ENCODE measurements at regions not wholly inside any gene's neighbourhood (a gene's known extent, or its start where the extent isn't known, plus 50 kb on each side); places are given as distances from the start of the nearest gene placed in this dataset.

DNA sequence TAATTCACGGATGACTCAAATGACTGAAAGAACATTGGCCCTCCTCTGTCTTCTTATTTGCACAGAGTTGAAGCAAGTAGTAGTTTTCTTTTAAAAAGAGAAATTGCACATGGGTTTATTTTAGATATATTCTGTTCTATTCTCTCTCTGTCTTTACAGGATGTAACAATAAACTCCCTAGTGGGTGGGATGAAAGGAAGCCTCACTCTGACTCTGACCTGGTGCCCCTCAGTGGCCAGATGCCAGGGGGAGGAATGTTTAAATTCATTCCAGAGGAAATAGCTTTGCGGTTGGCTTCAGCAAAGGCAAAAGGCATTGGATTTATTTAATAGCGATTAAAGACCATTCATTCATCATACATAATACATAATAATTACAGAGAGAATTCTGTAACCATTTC, 156.4 kb upstream of the MTPN start:
- no peak for DNase-seq (ENCODE audit: low spot score)
- TF ChIP-seq, protein P1, sequence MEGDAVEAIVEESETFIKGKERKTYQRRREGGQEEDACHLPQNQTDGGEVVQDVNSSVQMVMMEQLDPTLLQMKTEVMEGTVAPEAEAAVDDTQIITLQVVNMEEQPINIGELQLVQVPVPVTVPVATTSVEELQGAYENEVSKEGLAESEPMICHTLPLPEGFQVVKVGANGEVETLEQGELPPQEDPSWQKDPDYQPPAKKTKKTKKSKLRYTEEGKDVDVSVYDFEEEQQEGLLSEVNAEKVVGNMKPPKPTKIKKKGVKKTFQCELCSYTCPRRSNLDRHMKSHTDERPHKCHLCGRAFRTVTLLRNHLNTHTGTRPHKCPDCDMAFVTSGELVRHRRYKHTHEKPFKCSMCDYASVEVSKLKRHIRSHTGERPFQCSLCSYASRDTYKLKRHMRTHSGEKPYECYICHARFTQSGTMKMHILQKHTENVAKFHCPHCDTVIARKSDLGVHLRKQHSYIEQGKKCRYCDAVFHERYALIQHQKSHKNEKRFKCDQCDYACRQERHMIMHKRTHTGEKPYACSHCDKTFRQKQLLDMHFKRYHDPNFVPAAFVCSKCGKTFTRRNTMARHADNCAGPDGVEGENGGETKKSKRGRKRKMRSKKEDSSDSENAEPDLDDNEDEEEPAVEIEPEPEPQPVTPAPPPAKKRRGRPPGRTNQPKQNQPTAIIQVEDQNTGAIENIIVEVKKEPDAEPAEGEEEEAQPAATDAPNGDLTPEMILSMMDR (IDR thresholded peaks at IDR 0.05), result no peak
- H3K4me1 ChIP-seq, result no peaks in the 10 kb centered on the region
- H3K36me3 ChIP-seq, result no peaks in the 10 kb centered on the region
- no peak overlapping the region for H3K4me3 ChIP-seq
- no peaks in the 10 kb centered on the region for H3K9me3 ChIP-seq
- no peak overlapping the region for H3K27ac ChIP-seq
- no peaks in the 10 kb centered on the region for H3K27me3 ChIP-seq

DNA sequence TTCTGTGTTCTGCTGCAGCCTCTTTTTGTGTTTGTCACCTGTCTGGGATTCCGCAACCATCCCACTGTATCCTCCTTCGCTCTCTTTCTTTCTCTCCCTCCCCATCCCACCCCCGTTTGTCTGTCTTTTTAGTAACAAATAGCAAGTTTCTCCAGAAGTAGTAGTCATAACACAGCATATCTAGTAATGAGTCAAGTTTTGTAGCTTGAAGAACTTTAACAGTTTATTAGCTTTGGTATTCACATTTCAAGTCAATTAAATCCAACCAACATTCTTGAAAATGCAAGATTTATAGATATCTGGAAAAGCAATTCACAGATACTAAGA, 154.1 kb upstream of the MTPN start:
- no peaks in the 10 kb centered on the region for H3K4me1 ChIP-seq
- no peaks in the 10 kb centered on the region for H3K36me3 ChIP-seq
- no peak overlapping the region for H3K4me3 ChIP-seq
- no peak overlapping the region for H3K27ac ChIP-seq
- H3K9me3 ChIP-seq, result no peaks in the 10 kb centered on the region
- no peaks in the 10 kb centered on the region for H3K27me3 ChIP-seq
- TF ChIP-seq, protein P1 (IDR thresholded peaks at IDR 0.05), result no peak
- no peak for DNase-seq (ENCODE audit: low spot score)

DNA sequence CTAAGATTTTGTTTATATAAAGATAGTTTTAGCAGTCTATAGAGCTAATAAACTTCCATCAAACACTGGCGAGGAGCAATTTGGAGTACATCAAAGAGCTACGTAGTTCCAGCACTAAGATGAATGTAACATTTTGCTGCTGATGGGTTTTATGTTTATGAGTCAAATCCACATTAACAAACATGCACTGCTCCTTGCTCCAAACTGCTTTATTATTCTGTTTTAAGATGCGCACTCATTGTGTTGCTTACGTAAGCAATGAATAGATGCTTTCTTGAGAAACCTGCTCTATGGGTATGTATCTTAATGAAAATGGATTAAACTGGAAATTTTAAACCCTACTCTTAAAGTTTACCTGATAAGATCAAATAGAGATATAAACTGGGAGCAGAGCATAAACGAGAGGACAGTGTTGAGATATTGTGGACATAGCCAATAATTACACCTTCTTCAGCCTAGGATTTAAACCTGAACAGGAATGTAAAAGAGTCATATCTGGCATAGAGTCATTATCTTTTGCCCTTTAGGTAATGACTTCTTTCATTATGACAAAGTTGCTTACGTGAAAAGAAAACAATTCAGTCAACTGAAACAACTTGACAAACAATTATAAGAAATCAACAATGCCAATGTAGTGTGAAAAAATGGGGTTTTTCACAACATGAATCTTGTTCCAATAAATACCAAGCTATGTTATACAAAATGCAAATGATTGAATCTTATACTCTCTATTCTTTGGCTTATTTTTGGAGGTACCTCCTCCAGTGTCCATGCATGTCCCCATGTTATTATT, 153.5 kb upstream of the MTPN start:
- no peaks in the 10 kb centered on the region for H3K4me1 ChIP-seq
- no peaks in the 10 kb centered on the region for H3K9me3 ChIP-seq
- no peaks in the 10 kb centered on the region for H3K36me3 ChIP-seq
- H3K27me3 ChIP-seq, result no peaks in the 10 kb centered on the region
- no peak for DNase-seq (ENCODE audit: low spot score)
- H3K27ac ChIP-seq, result no peak overlapping the region
- TF ChIP-seq, protein P1 (IDR thresholded peaks at IDR 0.05), result no peak
- H3K4me3 ChIP-seq, result no peak overlapping the region

DNA sequence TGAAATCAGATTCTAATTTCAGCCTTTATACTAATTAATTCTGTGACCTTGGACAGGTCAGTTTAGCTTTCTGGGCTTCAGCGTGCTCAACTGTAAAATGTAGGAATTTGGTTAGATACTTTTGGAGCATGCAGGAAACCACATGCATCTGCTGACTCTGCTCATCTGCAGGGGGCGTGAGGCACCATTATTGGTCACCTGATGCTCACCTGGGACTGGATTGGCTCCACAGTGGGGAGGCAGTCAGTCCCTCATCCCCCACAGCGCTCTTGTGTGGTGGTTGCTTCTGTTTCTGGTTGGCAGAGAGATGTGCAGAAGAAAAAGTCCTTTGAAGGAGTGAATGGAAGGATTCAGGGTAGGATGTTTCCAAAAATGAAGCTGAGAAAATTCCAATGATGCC, 150.9 kb upstream of the MTPN start:
- TF ChIP-seq, protein P1 (IDR thresholded peaks at IDR 0.05), result no peak
- no peak for DNase-seq (ENCODE audit: low spot score)
- Histone ChIP-seq H3K4me1 (no peaks in the 10 kb centered on the region), H3K27me3 (no peaks in the 10 kb centered on the region), H3K4me3 (no peak overlapping the region), H3K36me3 (no peaks in the 10 kb centered on the region), H3K27ac (no peak overlapping the region), H3K9me3 (no peaks in the 10 kb centered on the region)

DNA sequence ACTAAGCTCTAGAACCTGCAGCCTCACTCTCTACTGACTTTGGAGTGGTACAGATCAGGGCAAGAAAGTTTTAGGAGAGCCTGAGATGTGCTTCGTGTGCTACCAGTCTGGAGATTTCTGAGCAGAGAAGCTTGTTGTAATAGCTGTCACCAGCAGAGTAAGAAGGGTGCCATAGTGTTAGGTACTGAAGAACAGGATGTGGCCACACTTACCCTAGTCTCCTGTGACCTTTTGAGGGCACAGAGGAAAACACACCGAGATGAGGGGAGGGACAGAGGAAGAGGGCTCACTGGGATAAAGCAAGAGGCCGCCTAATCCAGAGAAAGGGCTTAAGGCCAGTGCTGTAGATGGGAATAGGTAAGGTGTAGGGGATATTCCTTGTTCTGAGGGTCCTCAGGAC, 146.2 kb upstream of the MTPN start:
- H3K27ac ChIP-seq, result no peak overlapping the region
- TF ChIP-seq, protein P1 (IDR thresholded peaks at IDR 0.05), result no peak
- H3K9me3 ChIP-seq, result no peaks in the 10 kb centered on the region
- no peaks in the 10 kb centered on the region for H3K4me1 ChIP-seq
- no peak for DNase-seq (ENCODE audit: low spot score)
- no peaks in the 10 kb centered on the region for H3K36me3 ChIP-seq
- H3K27me3 ChIP-seq, result no peaks in the 10 kb centered on the region
- H3K4me3 ChIP-seq, result no peak overlapping the region

DNA sequence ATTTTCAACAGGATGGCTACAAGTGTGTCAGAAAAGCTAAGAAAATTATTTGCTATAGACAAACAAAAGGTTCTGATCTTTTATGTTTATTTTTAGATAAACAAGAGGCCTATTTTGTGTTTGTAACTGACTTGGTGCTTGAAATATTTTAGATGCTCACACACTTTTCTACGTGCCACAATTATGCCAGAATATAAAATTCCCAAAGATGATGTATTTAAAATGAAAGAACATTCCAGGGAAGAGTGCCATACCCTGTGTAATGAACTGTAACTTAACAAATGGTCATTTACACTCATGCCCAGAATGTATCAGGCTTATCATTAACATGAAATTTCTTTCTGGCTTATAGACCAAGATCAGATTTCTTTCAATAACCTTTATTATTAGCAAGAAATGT, 144.9 kb upstream of the MTPN start:
- Histone ChIP-seq H3K9me3 (no peaks in the 10 kb centered on the region), H3K27me3 (no peaks in the 10 kb centered on the region), H3K36me3 (no peaks in the 10 kb centered on the region), H3K27ac (no peak overlapping the region), H3K4me1 (no peaks in the 10 kb centered on the region), H3K4me3 (no peak overlapping the region)
- no peak for DNase-seq (ENCODE audit: low spot score)
- TF ChIP-seq, protein P1 (IDR thresholded peaks at IDR 0.05), result no peak
